DMS153 treated with DMSO at 0.1 percent for 48 hours (cell line): ENCODE measurements at regions not wholly inside any gene's neighbourhood (a gene's known extent, or its start where the extent isn't known, plus 50 kb on each side); places are given as distances from the start of the nearest gene placed in this dataset.
A peak's percentile ranks its signal among the peaks of the same experiment; 100 is the strongest.
"Not testable (repeated sequence)": the region's sequence is repeated elsewhere in the genome, so short reads cannot be mapped to it uniquely, and the experiment has no call there.

Source experiments
- DNase-seq: peaks from one replicate; lab custom pipeline; 2025; ENCODE audit not compliant: unreplicated experiment; lab: John Stamatoyannopoulos, UW

- peak; percentile 95 for DNase-seq
These were observed 148.1 kb upstream of the NOTCH2NLA start for GRCh38 chr1:146376708-146377496.

GRCh38 chr1:146376309-146376707 lies 147.5 kb upstream of the NOTCH2NLA start:
- not testable (repeated sequence) for DNase-seq

GRCh38 chr1:146375108-146375507 lies 146.3 kb upstream of the NOTCH2NLA start:
- DNase-seq = not testable (repeated sequence)

DNA sequence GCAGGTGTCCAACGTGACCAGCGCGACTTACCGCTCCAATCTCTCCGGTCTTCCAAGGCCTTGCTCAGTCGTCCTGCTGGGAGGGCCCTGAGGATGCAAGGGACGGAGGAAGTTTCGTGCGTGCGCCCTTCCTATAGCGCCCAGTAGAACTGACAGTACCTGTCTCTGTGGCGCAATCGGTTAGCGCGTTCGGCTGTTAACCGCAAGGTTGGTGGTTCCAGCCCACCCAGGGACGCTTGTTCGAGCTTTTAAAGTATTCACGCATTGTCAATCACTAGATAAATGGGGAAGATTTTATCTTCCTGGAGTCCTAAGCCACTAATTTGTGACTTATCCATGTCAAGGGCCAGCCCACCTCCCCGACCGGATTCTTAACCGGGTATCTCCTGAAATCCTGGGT lies 141.1 kb upstream of the NOTCH2NLA start:
- DNase-seq = not testable (repeated sequence)

DNA sequence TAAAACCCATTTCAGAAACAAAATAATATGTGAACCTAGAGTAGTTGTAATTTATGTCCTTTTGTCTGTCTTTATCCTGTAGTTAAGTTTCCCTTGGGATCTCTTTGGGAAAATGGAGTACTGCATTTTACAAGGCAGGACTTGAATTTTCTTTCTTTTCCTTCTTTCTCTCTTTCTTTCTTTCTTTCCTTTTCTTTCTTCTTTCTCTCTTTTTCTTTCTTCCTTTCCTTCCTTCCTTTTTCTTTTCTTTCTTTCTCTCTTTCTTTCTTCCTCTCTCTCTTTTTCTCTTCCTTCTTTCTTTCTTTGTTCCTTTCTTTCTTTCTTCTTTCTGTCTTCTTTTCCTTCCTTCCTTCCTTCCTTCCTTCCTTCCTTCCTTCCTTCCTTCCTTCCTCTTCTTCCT lies 126.6 kb upstream of the NOTCH2NLA start:
- DNase-seq = not testable (repeated sequence)

GRCh38 chr1:146326863-146327262 lies 98.0 kb upstream of the NOTCH2NLA start:
- DNase-seq = not testable (repeated sequence)

GRCh38 chr1:146324463-146324862 lies 95.6 kb upstream of the NOTCH2NLA start:
- not testable (repeated sequence) for DNase-seq

DNA sequence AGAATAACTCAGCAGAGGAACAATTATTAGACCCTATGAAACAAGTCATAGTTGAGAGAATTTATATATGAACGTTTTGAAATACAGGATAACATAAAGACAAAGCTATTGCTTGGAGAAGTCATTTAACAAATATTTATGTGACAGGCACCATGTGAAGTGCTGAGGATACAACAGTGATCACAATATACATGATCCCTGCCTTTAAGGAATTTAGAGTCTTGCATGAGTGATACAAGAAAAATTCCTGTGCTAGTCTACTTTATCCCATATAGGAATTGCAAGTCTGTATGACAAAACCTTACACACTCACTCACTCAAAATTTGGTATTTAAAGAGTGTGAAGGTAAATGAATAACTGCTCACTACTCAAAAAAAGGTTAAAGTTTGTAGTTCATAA lies 94.5 kb upstream of the NOTCH2NLA start:
- not testable (repeated sequence) for DNase-seq

- not testable (repeated sequence) for DNase-seq
These were observed 94.1 kb upstream of the NOTCH2NLA start for GRCh38 chr1:146322893-146323292.

- not testable (repeated sequence) for DNase-seq
These were observed 89.9 kb upstream of the NOTCH2NLA start for GRCh38 chr1:146318715-146319114.

DNA sequence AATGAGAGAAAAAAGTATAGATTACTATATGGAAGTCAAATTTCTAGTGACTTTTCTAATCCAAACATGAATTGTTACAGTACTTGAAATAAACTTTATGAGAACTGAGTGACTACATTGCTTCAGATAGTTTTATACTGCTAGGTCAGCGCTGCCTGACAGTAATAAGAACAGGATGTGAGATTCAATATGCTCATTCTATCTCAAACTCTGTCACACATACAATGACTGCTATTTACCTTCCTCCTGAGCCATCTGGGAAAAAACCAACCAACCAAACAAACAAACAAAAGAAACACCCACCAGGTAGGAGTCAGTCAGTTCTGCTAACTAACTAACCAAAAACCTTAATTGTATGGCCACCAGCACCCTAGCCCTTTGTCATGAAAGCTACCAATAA lies 89.0 kb upstream of the NOTCH2NLA start:
- not testable (repeated sequence) for DNase-seq

GRCh38 chr1:146314449-146315246 lies 85.8 kb upstream of the NOTCH2NLA start:
- DNase-seq = not testable (repeated sequence)

- DNase-seq = not testable (repeated sequence)
These were observed 81.8 kb upstream of the NOTCH2NLA start for GRCh38 chr1:146310579-146310978.

- not testable (repeated sequence) for DNase-seq
These were observed 80.6 kb upstream of the NOTCH2NLA start for GRCh38 chr1:146309427-146309826.

DNA sequence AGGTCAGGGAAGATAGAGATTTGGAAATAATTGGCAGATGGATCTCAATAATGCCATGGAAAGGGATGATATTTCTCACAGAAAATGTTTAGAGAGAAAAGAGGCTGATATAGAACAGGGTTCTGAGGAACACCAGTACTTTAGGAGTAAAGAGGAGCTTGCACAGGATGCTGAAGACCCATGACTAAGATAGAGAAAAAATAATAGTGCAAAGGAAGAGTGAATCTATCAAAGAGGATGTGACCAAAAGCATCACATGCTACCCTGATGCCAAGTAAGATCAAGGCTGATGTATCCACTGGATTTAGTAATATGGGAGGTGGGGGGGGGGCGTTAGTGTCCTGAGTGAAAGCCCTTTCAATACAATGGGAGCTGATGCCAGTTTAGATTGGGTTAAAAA lies 80.1 kb upstream of the NOTCH2NLA start:
- DNase-seq = not testable (repeated sequence)

- DNase-seq = not testable (repeated sequence)
These were observed 79.3 kb upstream of the NOTCH2NLA start for GRCh38 chr1:146308152-146308551.

GRCh38 chr1:146307632-146308031 lies 78.8 kb upstream of the NOTCH2NLA start:
- not testable (repeated sequence) for DNase-seq

DNA sequence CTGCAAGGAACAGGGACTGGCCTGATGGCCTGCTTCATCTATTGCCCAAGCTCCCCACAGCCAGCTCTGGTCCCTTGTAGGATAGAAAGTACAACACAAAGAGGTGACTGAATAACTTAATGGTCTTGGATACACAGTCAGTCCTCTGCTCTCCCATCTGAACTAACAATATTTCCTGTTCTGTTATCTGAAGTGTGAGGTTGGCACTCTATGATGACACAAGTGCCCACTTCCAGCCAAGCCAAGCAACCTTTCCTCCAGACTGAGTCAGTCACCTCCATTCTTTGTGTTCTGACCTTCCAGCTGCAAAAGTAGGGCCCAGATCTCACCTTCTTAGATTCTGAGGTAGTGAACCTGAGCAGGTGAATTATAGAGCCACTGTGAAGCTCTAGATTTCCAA lies 77.8 kb upstream of the NOTCH2NLA start:
- not testable (repeated sequence) for DNase-seq

GRCh38 chr1:146305442-146305841 lies 76.6 kb upstream of the NOTCH2NLA start:
- DNase-seq = not testable (repeated sequence)

- not testable (repeated sequence) for DNase-seq
These were observed 69.7 kb upstream of the NOTCH2NLA start for GRCh38 chr1:146298575-146298897.

- DNase-seq = not testable (repeated sequence)
These were observed 69.2 kb upstream of the NOTCH2NLA start for GRCh38 chr1:146297781-146298574.
